ENCODE measurements at regions not wholly inside any gene's neighbourhood (a gene's known extent, or its start where the extent isn't known, plus 50 kb on each side); places are given as distances from the start of the nearest gene placed in this dataset.

DNA sequence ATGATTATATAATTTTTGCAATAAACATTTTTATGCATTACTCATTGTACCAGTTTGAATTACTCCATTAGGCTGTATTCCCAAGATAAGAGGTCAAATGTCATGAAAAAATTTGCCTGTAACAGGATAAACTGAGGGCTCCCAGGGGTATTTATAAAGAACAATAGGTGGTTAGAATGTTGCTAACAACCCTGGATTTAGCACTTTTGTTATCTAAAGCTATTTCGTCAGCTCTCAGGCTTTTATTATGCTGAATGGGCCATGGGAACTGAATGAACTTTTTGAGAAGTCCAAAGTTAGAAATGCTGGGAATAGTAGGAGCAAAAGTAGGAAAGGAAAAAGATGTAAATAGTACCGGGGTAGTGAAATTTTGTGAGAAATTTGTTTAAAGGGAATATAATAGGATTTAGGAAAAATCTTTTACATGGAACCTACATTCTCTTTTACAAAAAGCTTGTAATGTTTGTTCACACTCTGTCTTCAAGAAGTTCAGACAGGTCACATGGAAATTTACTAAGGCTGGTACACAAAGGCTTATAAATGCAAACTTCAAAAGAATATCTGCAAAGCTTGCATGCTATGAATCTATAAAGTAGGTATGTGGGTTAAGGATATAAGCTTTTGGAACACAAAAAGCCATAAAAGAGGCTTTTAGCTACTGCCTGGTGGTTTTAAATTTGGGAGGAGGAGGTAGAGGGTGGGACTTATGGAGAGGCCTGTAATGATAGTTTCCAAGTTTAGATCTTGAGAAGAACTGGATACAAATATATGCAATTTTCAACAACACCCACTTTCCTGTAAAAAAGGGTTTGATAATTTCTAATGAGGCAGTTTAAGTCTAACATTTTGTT, 445.8 kb upstream of the NAALADL2 start:
- no peaks in the 10 kb centered on the region for H3K9me3 Mint-ChIP-seq
- H3K4me1 Mint-ChIP-seq (ENCODE audit: low read depth), result no peaks in the 10 kb centered on the region
- H3K36me3 Mint-ChIP-seq (ENCODE audit: low read depth), result no peaks in the 10 kb centered on the region

DNA sequence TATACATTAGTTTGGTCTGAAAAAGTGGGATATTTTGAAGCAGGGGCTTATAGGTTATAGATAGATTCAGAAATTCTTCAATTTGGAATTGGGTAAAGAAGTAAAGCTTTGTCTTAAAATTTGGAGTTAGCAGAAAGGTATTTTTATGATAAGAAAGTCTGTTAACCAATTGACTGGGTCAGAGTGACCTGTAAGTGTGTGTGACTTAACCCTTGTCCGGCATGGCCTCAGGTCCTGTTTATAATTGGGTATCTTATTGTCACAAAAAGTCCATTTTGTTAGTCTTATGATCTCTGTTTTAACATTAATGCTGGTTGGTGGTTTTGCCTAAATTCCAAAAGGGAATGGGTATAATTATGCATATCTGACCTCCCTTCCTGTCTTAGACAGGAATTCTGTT, 444.2 kb upstream of the NAALADL2 start:
- no peaks in the 10 kb centered on the region for H3K4me1 Mint-ChIP-seq (ENCODE audit: low read depth)
- DNase-seq (ENCODE audit: low spot score), result no peak
- H3K9me3 Mint-ChIP-seq, result no peaks in the 10 kb centered on the region
- no peaks in the 10 kb centered on the region for H3K27me3 Mint-ChIP-seq (ENCODE audit: low read depth)
- no peaks in the 10 kb centered on the region for H3K36me3 Mint-ChIP-seq (ENCODE audit: low read depth)
- no peak overlapping the region for H3K4me3 Mint-ChIP-seq (ENCODE audit: low read depth)
- intact Hi-C loops (cut with micrococcal nuclease), result no loop called here
- H3K27ac Mint-ChIP-seq, result no peak overlapping the region

More for the DNA sequence above, 445.8 kb upstream of the NAALADL2 start:
- intact Hi-C loops (cut with micrococcal nuclease), result no loop called here
- DNase-seq (ENCODE audit: low spot score), result no peak
- Mint-ChIP-seq H3K4me3 (ENCODE audit: low read depth) (no peak overlapping the region), H3K27me3 (ENCODE audit: low read depth) (no peaks in the 10 kb centered on the region), H3K27ac (no peak overlapping the region)

DNA sequence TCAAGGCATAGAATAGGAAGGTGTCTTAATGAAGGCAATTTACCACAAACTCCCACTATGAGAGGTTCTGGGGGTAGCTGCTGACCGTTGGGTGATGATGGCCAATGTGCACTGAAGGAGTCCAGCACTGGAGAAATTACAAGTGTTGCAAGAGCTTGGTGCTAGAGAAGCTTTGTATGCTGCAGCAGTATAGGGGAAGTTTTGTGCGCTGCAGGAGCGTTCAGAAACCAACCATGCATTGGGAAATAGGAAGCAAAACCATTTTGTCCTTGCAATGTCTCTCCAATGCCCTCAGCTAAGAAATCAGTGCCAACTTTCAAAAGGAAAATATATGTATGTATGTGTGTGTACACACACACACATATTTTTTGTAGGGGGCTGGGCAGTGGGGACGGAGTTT, 441.6 kb upstream of the NAALADL2 start:
- H3K27ac Mint-ChIP-seq, result no peak overlapping the region
- no peaks in the 10 kb centered on the region for H3K4me1 Mint-ChIP-seq (ENCODE audit: low read depth)
- no peaks in the 10 kb centered on the region for H3K36me3 Mint-ChIP-seq (ENCODE audit: low read depth)
- intact Hi-C loops (cut with micrococcal nuclease), result no loop called here
- DNase-seq (ENCODE audit: low spot score), result no peak
- H3K4me3 Mint-ChIP-seq (ENCODE audit: low read depth), result no peak overlapping the region
- H3K9me3 Mint-ChIP-seq, result no peaks in the 10 kb centered on the region
- no peaks in the 10 kb centered on the region for H3K27me3 Mint-ChIP-seq (ENCODE audit: low read depth)

- no peaks in the 10 kb centered on the region for H3K36me3 Mint-ChIP-seq (ENCODE audit: low read depth)
- no peak overlapping the region for H3K27ac Mint-ChIP-seq
- no peak overlapping the region for H3K4me3 Mint-ChIP-seq (ENCODE audit: low read depth)
- no peaks in the 10 kb centered on the region for H3K27me3 Mint-ChIP-seq (ENCODE audit: low read depth)
- DNase-seq (ENCODE audit: low spot score), result no peak
- H3K9me3 Mint-ChIP-seq, result no peaks in the 10 kb centered on the region
- intact Hi-C loops (cut with micrococcal nuclease), result no loop called here
- no peaks in the 10 kb centered on the region for H3K4me1 Mint-ChIP-seq (ENCODE audit: low read depth)
Measured at GRCh38 chr3:174419216-174419615, 439.9 kb upstream of the NAALADL2 start.

DNA sequence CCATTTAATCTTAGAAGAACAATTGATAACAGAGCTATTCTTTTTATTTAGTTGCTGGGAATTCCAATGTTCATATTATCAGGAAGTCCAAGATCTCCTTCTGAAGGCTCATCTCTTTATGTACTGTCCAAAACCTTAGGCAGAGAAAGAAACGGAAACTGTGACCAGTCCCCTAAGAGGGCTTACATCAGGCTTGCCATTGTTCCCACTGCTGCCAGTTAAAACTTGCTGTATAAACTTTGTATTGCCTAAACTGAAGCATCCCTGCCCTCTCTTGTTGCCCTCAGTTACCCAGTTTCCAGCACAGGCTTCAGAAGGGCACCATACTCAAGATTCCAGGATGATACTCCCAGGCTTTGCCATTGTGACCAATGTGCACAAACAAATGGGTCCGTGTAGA, 435.2 kb upstream of the NAALADL2 start:
- Mint-ChIP-seq H3K4me1 (ENCODE audit: low read depth) (no peaks in the 10 kb centered on the region), H3K9me3 (no peaks in the 10 kb centered on the region), H3K4me3 (ENCODE audit: low read depth) (no peak overlapping the region), H3K27ac (no peak overlapping the region), H3K27me3 (ENCODE audit: low read depth) (no peaks in the 10 kb centered on the region), H3K36me3 (ENCODE audit: low read depth) (no peaks in the 10 kb centered on the region)
- intact Hi-C loops (cut with micrococcal nuclease), result no loop called here
- DNase-seq (ENCODE audit: low spot score), result no peak

DNA sequence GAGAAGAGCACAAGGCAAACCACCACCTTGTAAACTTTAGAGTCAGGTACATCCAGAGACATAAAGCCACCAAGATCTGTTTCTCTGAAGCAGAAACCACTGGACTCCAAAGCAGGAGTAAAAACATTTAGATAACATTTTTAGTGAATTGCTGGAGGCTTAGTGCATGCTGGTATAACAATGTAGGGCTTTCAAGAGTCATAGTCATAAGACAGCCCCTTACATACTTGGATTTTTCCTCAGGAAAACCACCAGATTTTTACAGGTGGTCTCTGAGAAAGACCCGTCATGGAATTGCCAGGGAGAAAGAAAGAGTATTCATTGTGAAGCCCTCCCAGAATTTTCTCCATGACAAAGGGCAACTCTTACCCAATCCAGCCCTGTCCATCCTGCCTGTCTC, 434.5 kb upstream of the NAALADL2 start:
- intact Hi-C loops (cut with micrococcal nuclease), result no loop called here
- no peaks in the 10 kb centered on the region for H3K4me1 Mint-ChIP-seq (ENCODE audit: low read depth)
- no peak overlapping the region for H3K4me3 Mint-ChIP-seq (ENCODE audit: low read depth)
- no peaks in the 10 kb centered on the region for H3K36me3 Mint-ChIP-seq (ENCODE audit: low read depth)
- DNase-seq (ENCODE audit: low spot score), result no peak
- no peaks in the 10 kb centered on the region for H3K9me3 Mint-ChIP-seq
- H3K27me3 Mint-ChIP-seq (ENCODE audit: low read depth), result no peaks in the 10 kb centered on the region
- no peak overlapping the region for H3K27ac Mint-ChIP-seq

GRCh38 chr3:174425422-174425821, 433.7 kb upstream of the NAALADL2 start:
- H3K36me3 Mint-ChIP-seq (ENCODE audit: low read depth), result no peaks in the 10 kb centered on the region
- no peaks in the 10 kb centered on the region for H3K4me1 Mint-ChIP-seq (ENCODE audit: low read depth)
- H3K27me3 Mint-ChIP-seq (ENCODE audit: low read depth), result no peaks in the 10 kb centered on the region
- H3K9me3 Mint-ChIP-seq, result no peaks in the 10 kb centered on the region
- H3K27ac Mint-ChIP-seq, result no peak overlapping the region
- no peak for DNase-seq (ENCODE audit: low spot score)
- intact Hi-C loops (cut with micrococcal nuclease), result no loop called here
- no peak overlapping the region for H3K4me3 Mint-ChIP-seq (ENCODE audit: low read depth)

- no peak for DNase-seq (ENCODE audit: low spot score)
- Mint-ChIP-seq H3K4me1 (ENCODE audit: low read depth) (no peaks in the 10 kb centered on the region), H3K27ac (no peak overlapping the region), H3K4me3 (ENCODE audit: low read depth) (no peak overlapping the region), H3K36me3 (ENCODE audit: low read depth) (no peaks in the 10 kb centered on the region), H3K27me3 (ENCODE audit: low read depth) (peaks cover 1% of the 10 kb centered on the region), H3K9me3 (no peaks in the 10 kb centered on the region)
- intact Hi-C loops (cut with micrococcal nuclease), result no loop called here
Measured at GRCh38 chr3:174430986-174431385, 428.1 kb upstream of the NAALADL2 start.

- Mint-ChIP-seq H3K27me3 (ENCODE audit: low read depth) (peaks cover 3% of the 10 kb centered on the region), H3K36me3 (ENCODE audit: low read depth) (no peaks in the 10 kb centered on the region), H3K4me1 (ENCODE audit: low read depth) (no peaks in the 10 kb centered on the region), H3K27ac (no peak overlapping the region), H3K9me3 (no peaks in the 10 kb centered on the region), H3K4me3 (ENCODE audit: low read depth) (no peak overlapping the region)
- DNase-seq (ENCODE audit: low spot score), result no peak
- intact Hi-C loops (cut with micrococcal nuclease), result no loop called here
Measured at GRCh38 chr3:174431717-174432116, 427.4 kb upstream of the NAALADL2 start.

DNA sequence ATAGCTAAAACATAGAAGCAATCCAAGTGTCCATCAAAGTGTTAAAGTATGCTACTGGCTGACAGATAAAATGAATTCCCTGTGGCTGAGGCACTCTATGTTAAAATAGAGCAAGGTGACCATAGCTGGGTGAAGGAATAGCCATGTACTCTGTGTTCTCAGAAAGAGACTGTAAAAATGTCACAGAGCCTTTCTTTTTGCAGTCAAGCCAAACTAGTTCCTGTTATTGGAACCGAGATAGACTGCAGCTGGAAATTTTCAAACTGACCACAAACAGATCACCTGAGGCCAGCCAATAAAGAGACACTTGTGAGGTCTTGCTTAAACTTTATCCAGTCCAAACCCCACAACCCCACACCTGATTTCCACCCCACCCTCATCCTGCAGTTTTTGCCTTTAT, 422.8 kb upstream of the NAALADL2 start:
- H3K27me3 Mint-ChIP-seq (ENCODE audit: low read depth), result peaks cover 22% of the 10 kb centered on the region
- intact Hi-C loops (cut with micrococcal nuclease), result no loop called here
- no peaks in the 10 kb centered on the region for H3K9me3 Mint-ChIP-seq
- no peak for DNase-seq (ENCODE audit: low spot score)
- H3K36me3 Mint-ChIP-seq (ENCODE audit: low read depth), result no peaks in the 10 kb centered on the region
- peaks cover 7% of the 10 kb centered on the region for H3K4me1 Mint-ChIP-seq (ENCODE audit: low read depth)
- H3K27ac Mint-ChIP-seq, result no peak overlapping the region
- H3K4me3 Mint-ChIP-seq (ENCODE audit: low read depth), result no peak overlapping the region

- Mint-ChIP-seq H3K9me3 (no peaks in the 10 kb centered on the region), H3K27ac (no peak overlapping the region), H3K4me3 (ENCODE audit: low read depth) (no peak overlapping the region), H3K27me3 (ENCODE audit: low read depth) (peaks cover 28% of the 10 kb centered on the region), H3K36me3 (ENCODE audit: low read depth) (no peaks in the 10 kb centered on the region), H3K4me1 (ENCODE audit: low read depth) (peaks cover 11% of the 10 kb centered on the region)
- intact Hi-C loops (cut with micrococcal nuclease), result no loop called here
- no peak for DNase-seq (ENCODE audit: low spot score)
Measured at GRCh38 chr3:174438501-174439145, 420.5 kb upstream of the NAALADL2 start.

- intact Hi-C loops (cut with micrococcal nuclease), result no loop called here
- no peak for DNase-seq (ENCODE audit: low spot score)
- H3K9me3 Mint-ChIP-seq, result no peaks in the 10 kb centered on the region
- H3K4me3 Mint-ChIP-seq (ENCODE audit: low read depth), result peak overlapping the region; percentile 37
- H3K27ac Mint-ChIP-seq, result no peak overlapping the region
- H3K36me3 Mint-ChIP-seq (ENCODE audit: low read depth), result no peaks in the 10 kb centered on the region
- H3K27me3 Mint-ChIP-seq (ENCODE audit: low read depth), result peaks cover 28% of the 10 kb centered on the region
- peaks cover 11% of the 10 kb centered on the region for H3K4me1 Mint-ChIP-seq (ENCODE audit: low read depth)
Measured at GRCh38 chr3:174439331-174440252, 419.5 kb upstream of the NAALADL2 start.

Data from activated T-helper 2 cell treated with anti-CD3 and anti-CD28 coated beads, Interferon-gamma antibody, Interleukin-2, Interleukin-4, amounts not matched to agents 10 μg/mL and 5 μg/mL and 100 μg/mL, durations not matched to agents 14 hours and 24 hours and 36 hours (primary cell).